GM23338 (cell line): ENCODE measurements at regions not wholly inside any gene's neighbourhood (a gene's known extent, or its start where the extent isn't known, plus 50 kb on each side); places are given as distances from the start of the nearest gene placed in this dataset.

Experiments used
- ATAC-seq: fragments of 200-7000 bp; cut with Tn5 transposase; 3 replicates; pipeline ENCODE4 v1.9.1; 2020
- DNase-seq: peaks from one replicate; pipeline ENCODE4 v3.0.0-alpha.2; 2015; ENCODE audit warnings: low spot score
- H2AFZ ChIP-seq: fragments of 200-600 bp; sonication (generic); 2 replicates; pipeline ENCODE4 v1.8.0; 2016; ENCODE audit warnings: antibody characterized with exemption, mild to moderate bottlenecking, moderate library complexity
- H3F3A ChIP-seq: fragments of 200-600 bp; sonication (generic); replicated peaks from 2 replicates; pipeline ENCODE4 v1.8.0; 2017; ENCODE audit warnings: antibody characterized with exemption, mixed run types, low read depth
- H3K27ac ChIP-seq: fragments of 200-600 bp; sonication (generic); 2 replicates; pipeline ENCODE4 v1.6.1; 2016; ENCODE audit warnings: low read depth
- H3K27me3 ChIP-seq: fragments of 200-600 bp; sonication (generic); 2 replicates; pipeline ENCODE4 v1.8.0; 2016; ENCODE audit warnings: mild to moderate bottlenecking, mixed run types, moderate library complexity; ENCODE audit not compliant: insufficient read depth
- H3K36me3 ChIP-seq: fragments of 200-600 bp; sonication (generic); 2 replicates; pipeline ENCODE4 v1.8.0; 2016; ENCODE audit warnings: mild to moderate bottlenecking; ENCODE audit not compliant: insufficient read depth
- H3K4me1 ChIP-seq: fragments of 200-600 bp; sonication (generic); 2 replicates; pipeline ENCODE4 v1.8.0; 2016; ENCODE audit warnings: mild to moderate bottlenecking, moderate library complexity; ENCODE audit not compliant: insufficient read depth
- H3K4me2 ChIP-seq: fragments of 200-600 bp; sonication (generic); 2 replicates; pipeline ENCODE4 v1.7.1; 2017; ENCODE audit warnings: mixed run types
- H3K4me3 ChIP-seq: fragments of 200-600 bp; sonication (generic); 2 replicates; pipeline ENCODE4 v1.6.1; 2016; ENCODE audit warnings: mixed run types
- H3K79me2 ChIP-seq: fragments of 200-600 bp; sonication (generic); replicated peaks from 2 replicates; pipeline ENCODE4 v1.8.0; 2017; ENCODE audit warnings: mild to moderate bottlenecking; ENCODE audit not compliant: insufficient read depth
- H3K9me2 ChIP-seq: fragments of 200-600 bp; sonication (generic); 2 replicates; pipeline ENCODE4 v1.8.0; 2017; ENCODE audit not compliant: insufficient read depth
- H4K20me1 ChIP-seq: fragments of 200-600 bp; sonication (generic); replicated peaks from 2 replicates; pipeline ENCODE4 v1.8.0; 2017; ENCODE audit warnings: mild to moderate bottlenecking; ENCODE audit not compliant: insufficient read depth
- H3K27ac Mint-ChIP-seq: 2 replicates; pipeline ENCODE4 v1.8.0; 2020; ENCODE audit warnings: inconsistent platforms, mild to moderate bottlenecking, moderate library complexity, mixed read lengths
- H3K27me3 Mint-ChIP-seq: 3 replicates; pipeline ENCODE4 v1.8.0; 2022; ENCODE audit warnings: low read depth, mild to moderate bottlenecking, moderate library complexity, mixed read lengths, inconsistent platforms; ENCODE audit not compliant: insufficient read depth, poor library complexity
- H3K36me3 Mint-ChIP-seq: 3 replicates; pipeline ENCODE4 v1.8.0; 2021; ENCODE audit warnings: low read depth, mild to moderate bottlenecking, inconsistent platforms, moderate library complexity, mixed read lengths
- H3K4me1 Mint-ChIP-seq: 3 replicates; pipeline ENCODE4 v1.8.0; 2020; ENCODE audit warnings: mild to moderate bottlenecking, inconsistent platforms, mixed read lengths
- H3K4me3 Mint-ChIP-seq: 3 replicates; pipeline ENCODE4 v1.8.0; 2021; ENCODE audit warnings: moderate library complexity, mild to moderate bottlenecking, inconsistent platforms, mixed read lengths
- H3K9me3 Mint-ChIP-seq: 3 replicates; pipeline ENCODE4 v1.8.0; 2020; ENCODE audit warnings: moderate library complexity, mild to moderate bottlenecking, inconsistent platforms, mixed read lengths
- CREB1 ChIP-seq: fragments of 250-450 bp; sonication (Bioruptor Pico); IDR thresholded peaks from 2 replicates; pipeline ENCODE4 v1.5.0; 2020; ENCODE audit warnings: low read depth, mild to moderate bottlenecking, moderate library complexity
- CTCF ChIP-seq, 2 experiments: fragments of 200-600 bp in 1 of 2; sonication (generic) in 1 of 2; conservative IDR thresholded peaks; 2 replicates each; pipeline versions ENCODE4 v1.5.1 to v1.6.1; 2016 to 2017; ENCODE audit warnings: antibody characterized with exemption in 2 of 2, low read depth in 2 of 2, mild to moderate bottlenecking in 2 of 2, moderate library complexity in 1 of 2
- ETS1 ChIP-seq: IDR thresholded peaks from 2 replicates; pipeline ENCODE4 v1.6.1; 2016; ENCODE audit warnings: antibody characterized with exemption
- EZH2 ChIP-seq: fragments of 200-600 bp; sonication (generic); IDR thresholded peaks from one replicate; pipeline ENCODE4 v1.8.0; 2017; ENCODE audit warnings: antibody characterized with exemption, mild to moderate bottlenecking, low read depth; ENCODE audit not compliant: unreplicated experiment
- EZH2phosphoT487 ChIP-seq: fragments of 200-600 bp; sonication (generic); IDR thresholded peaks from one replicate; pipeline ENCODE4 v1.8.1; 2018; ENCODE audit warnings: antibody characterized with exemption; ENCODE audit not compliant: unreplicated experiment
- JUNB ChIP-seq: IDR thresholded peaks from one replicate; pipeline ENCODE4 v1.6.1; 2016; ENCODE audit warnings: antibody characterized with exemption; ENCODE audit not compliant: unreplicated experiment
- NANOG ChIP-seq: IDR thresholded peaks from 2 replicates; pipeline ENCODE4 v1.6.1; 2016; ENCODE audit warnings: antibody characterized with exemption, borderline replicate concordance
- POLR2AphosphoS5 ChIP-seq: IDR thresholded peaks from 2 replicates; pipeline ENCODE4 v1.6.1; 2016; ENCODE audit warnings: antibody characterized with exemption, low read depth
- REST ChIP-seq: IDR thresholded peaks from one replicate; pipeline ENCODE4 v1.6.1; 2018; ENCODE audit warnings: antibody characterized with exemption; ENCODE audit not compliant: unreplicated experiment
- STAT1 ChIP-seq: IDR thresholded peaks from one replicate; pipeline ENCODE4 v1.6.1; 2016; ENCODE audit warnings: antibody characterized with exemption; ENCODE audit not compliant: unreplicated experiment
- ZNF114 ChIP-seq: fragments of 250-450 bp; sonication (Bioruptor Pico); IDR thresholded peaks from 2 replicates; pipeline ENCODE4 v1.5.0; 2020; ENCODE audit warnings: mild to moderate bottlenecking, moderate library complexity
- ZNF331 ChIP-seq: fragments of 250-450 bp; sonication (Bioruptor Pico); IDR thresholded peaks from 2 replicates; pipeline ENCODE4 v1.5.0; 2020; ENCODE audit warnings: low read depth, mild to moderate bottlenecking, moderate library complexity
- ZNF462 ChIP-seq: fragments of 250-450 bp; sonication (Bioruptor Pico); IDR thresholded peaks from 2 replicates; pipeline ENCODE4 v1.5.0; 2020; ENCODE audit warnings: mild to moderate bottlenecking, moderate library complexity

GRCh38 chr10:104516986-104517385 is 124.1 kb upstream of the SORCS3 start:
- no peak overlapping the region for H3K4me3 ChIP-seq
- H3K36me3 Mint-ChIP-seq = no peaks in the 10 kb centered on the region

More at GRCh38 chr10:104516986-104517385, 124.1 kb upstream of the SORCS3 start:
- H3K27me3 Mint-ChIP-seq = peaks cover 2% of the 10 kb centered on the region
- peaks cover 16% of the 10 kb centered on the region for H3K4me1 Mint-ChIP-seq
- no peaks in the 10 kb centered on the region for H3K27me3 ChIP-seq
- H3K27ac ChIP-seq = no peak overlapping the region
- H3K36me3 ChIP-seq = no peaks in the 10 kb centered on the region
- H4K20me1 ChIP-seq = no peaks in the 10 kb centered on the region
- no peak for ATAC-seq
- no peak for DNase-seq
- H3K4me2 ChIP-seq = no peak overlapping the region
- H3K4me3 Mint-ChIP-seq = no peak overlapping the region
- no peaks in the 10 kb centered on the region for H3K4me1 ChIP-seq
- H3K27ac Mint-ChIP-seq = no peak overlapping the region
- no peaks in the 10 kb centered on the region for H3K79me2 ChIP-seq
- TF ChIP-seq EZH2phosphoT487 = no peak
- TF ChIP-seq JUNB = no peak
- no peak for TF ChIP-seq ZNF331 (CRISPR knock-in tag)
- no peak for TF ChIP-seq NANOG
- TF ChIP-seq CREB1 = no peak
- no peak for TF ChIP-seq CTCF (conservative IDR thresholded peaks at IDR 0.05; ENCODE audit: low read depth in 2 of 2)
- no peak for TF ChIP-seq ETS1
- no peak for TF ChIP-seq ZNF462 (CRISPR knock-in tag)
- TF ChIP-seq EZH2 = no peak
- no peak for TF ChIP-seq ZNF114 (CRISPR knock-in tag)
- TF ChIP-seq REST = no peak
- TF ChIP-seq POLR2AphosphoS5 = no peak
- TF ChIP-seq STAT1 = no peak
- H2AFZ ChIP-seq = no peak overlapping the region
- no peaks in the 10 kb centered on the region for H3F3A ChIP-seq
- no peaks in the 10 kb centered on the region for H3K9me2 ChIP-seq
- H3K9me3 Mint-ChIP-seq = no peaks in the 10 kb centered on the region
